K562 (cell line): ENCODE measurements at regions not wholly inside any gene's neighbourhood (a gene's known extent, or its start where the extent isn't known, plus 50 kb on each side); places are given as distances from the start of the nearest gene placed in this dataset.

Source experiments
- ATAC-seq: fragments of 200-7000 bp; cut with Tn5 transposase; 3 replicates; pipeline ENCODE4 v1.9.1; 2020; ENCODE audit warnings: moderate library complexity
- BruUV-seq: library from RNA; stranded (reverse); fragments of 400-500 nt; replicated peaks from 2 replicates; lab custom pipeline; 2021; lab: Mats Ljungman, UMichigan
- CTCF ChIA-PET: fragments of 300-600 bp; formaldehyde crosslinking; extraction: SDS; loops from one replicate; lab custom pipeline; 2021; ENCODE audit warnings: low intra/inter-chr PET ratio; lab: Yijun Ruan, JAX
- POLR2A ChIA-PET: fragments of 300-600, 350-650 bp; sonication (Branson Sonifier 250); formaldehyde crosslinking; extraction: SDS; loops from one replicate; lab custom pipeline; 2021; ENCODE audit warnings: antibody characterized with exemption, inconsistent platforms; lab: Yijun Ruan, JAX
- DNase-seq, 4 experiments: peaks; one replicate each; pipeline versions ENCODE4 v3.0.0 to v3.0.0-alpha.2; 2011 to 2018; ENCODE audit warnings: low spot score in 3 of 4, mixed read lengths in 3 of 4; ENCODE audit errors: extremely low read depth in 1 of 4
- FAIRE-seq: peaks from 2 replicates; lab custom pipeline; 2011; peaks lifted over from hg19 to GRCh38; lab: Jason Lieb, UNC
- H2AFZ ChIP-seq: 2 replicates; pipeline ENCODE4 v1.6.0; 2011; ENCODE audit warnings: low read depth, low read length, control low read depth, inconsistent platforms
- H3K27ac ChIP-seq: fragments of 200-600 bp; 3 replicates; pipeline ENCODE4 v1.8.0; 2011; ENCODE audit warnings: low read depth, mild to moderate bottlenecking, control low read depth, inconsistent platforms, low read length, moderate library complexity, mixed read lengths; ENCODE audit errors: extremely low read depth
- H3K27me3 ChIP-seq, 2 experiments: fragments of 300-600 bp in 1 of 2; 2 replicates in 1 of 2; 3 replicates in 1 of 2; pipeline versions ENCODE4 v1.6.0 to v1.8.0; 2011; ENCODE audit warnings: inconsistent platforms in 2 of 2, low read length in 2 of 2, mild to moderate bottlenecking in 1 of 2, mixed read lengths in 1 of 2, moderate library complexity in 1 of 2; ENCODE audit not compliant: control insufficient read depth in 2 of 2, insufficient read depth in 2 of 2
- H3K36me3 ChIP-seq: fragments of 300-600 bp; 3 replicates; pipeline ENCODE4 v1.8.0; 2011; ENCODE audit warnings: mild to moderate bottlenecking, low read length, inconsistent platforms; ENCODE audit not compliant: control insufficient read depth, insufficient read depth
- H3K4me1 ChIP-seq, 2 experiments: fragments of 200-600 bp in 1 of 2; replicated peaks in 1 of 2; 2 replicates in 1 of 2; 3 replicates in 1 of 2; pipeline versions ENCODE4 v1.5.1 to v1.8.0; 2011; ENCODE audit warnings: inconsistent platforms in 2 of 2, low read length in 2 of 2, mild to moderate bottlenecking in 1 of 2, mixed read lengths in 1 of 2, moderate library complexity in 1 of 2; ENCODE audit not compliant: control insufficient read depth in 2 of 2, insufficient read depth in 2 of 2
- H3K4me2 ChIP-seq: 2 replicates; pipeline ENCODE4 v1.6.1; 2011; ENCODE audit warnings: low read length, control low read depth, inconsistent platforms, mixed read lengths; ENCODE audit not compliant: insufficient read depth
- H3K4me3 ChIP-seq: fragments of 200-600 bp; sonication (generic), shearing (Covaris generic); 2 replicates; pipeline ENCODE4 v1.5.1; 2016; ENCODE audit warnings: control low read depth, inconsistent platforms
- H3K79me2 ChIP-seq: fragments of 200-600 bp; 3 replicates; pipeline ENCODE4 v1.8.0; 2011; ENCODE audit warnings: low read length, inconsistent platforms; ENCODE audit not compliant: control insufficient read depth, insufficient read depth
- H3K9ac ChIP-seq, 2 experiments: 2 replicates each; pipeline versions ENCODE4 v1.6.0 to v1.6.1; 2011; ENCODE audit warnings: low read depth in 2 of 2, low read length in 2 of 2, control low read depth in 1 of 2, inconsistent platforms in 1 of 2, mild to moderate bottlenecking in 1 of 2, mixed read lengths in 1 of 2; ENCODE audit not compliant: insufficient read depth in 1 of 2
- H3K9me1 ChIP-seq: one replicate; pipeline ENCODE4 v1.6.0; 2011; ENCODE audit warnings: inconsistent platforms, mild to moderate bottlenecking, low read length, moderate library complexity; ENCODE audit not compliant: control insufficient read depth, insufficient read depth
- H3K9me3 ChIP-seq: replicated peaks from 2 replicates; pipeline ENCODE4 v1.5.1; 2011; ENCODE audit warnings: low read depth, low read length, inconsistent platforms; ENCODE audit not compliant: control insufficient read depth, insufficient read depth
- H4K20me1 ChIP-seq: replicated peaks from 2 replicates; pipeline ENCODE4 v1.6.1; 2011; ENCODE audit warnings: low read length, inconsistent platforms, mixed read lengths; ENCODE audit not compliant: control insufficient read depth, insufficient read depth
- CCAR2 ChIP-seq: fragments of 200-400 bp; formaldehyde crosslinking; IDR thresholded peaks from 2 replicates; pipeline ENCODE4 v1.6.1; 2017; ENCODE audit warnings: mild to moderate bottlenecking, low read depth, low read length
- EGR1 ChIP-seq: fragments of 450-650 bp; conservative IDR thresholded peaks from 2 replicates; pipeline ENCODE4 v1.6.1; 2017; ENCODE audit warnings: mild to moderate bottlenecking
- ELF1 ChIP-seq: fragments of 200-800 bp; sonication (Bioruptor generic); IDR thresholded peaks from 2 replicates; pipeline ENCODE4 v1.6.1; 2016; ENCODE audit warnings: missing genetic modification characterization, missing compliant biosample characterization
- KAT8 ChIP-seq: fragments of 450-650 bp; IDR thresholded peaks from 2 replicates; pipeline ENCODE4 v1.6.1; 2016; ENCODE audit warnings: low read depth, mild to moderate bottlenecking
- MCM7 ChIP-seq, 2 experiments: fragments of 450-650 bp; IDR thresholded peaks; 2 replicates each; pipeline ENCODE4 v1.6.1; 2016 to 2018
- MTF1 ChIP-seq: fragments of 250-450 bp; sonication (Bioruptor Pico); IDR thresholded peaks from 2 replicates; pipeline ENCODE4 v1.9.0; 2021; ENCODE audit warnings: moderate library complexity, mild to moderate bottlenecking, inconsistent platforms, borderline replicate concordance
- MYNN ChIP-seq, 2 experiments: sonication (generic); formaldehyde crosslinking in 1 of 2; IDR thresholded peaks; 2 replicates each; pipeline versions ENCODE4 v1.5.0 to v1.6.1; 2016 to 2020; ENCODE audit warnings: antibody characterized with exemption in 1 of 2, missing genetic modification reagents in 1 of 2
- POLR2AphosphoS2 ChIP-seq: IDR thresholded peaks from 2 replicates; pipeline ENCODE4 v1.6.1; 2012; ENCODE audit warnings: low read length, improper control_type of control experiment
- SRSF1 ChIP-seq: fragments of 200-400 bp; formaldehyde crosslinking; IDR thresholded peaks from 2 replicates; pipeline ENCODE4 v1.6.1; 2017; ENCODE audit warnings: mild to moderate bottlenecking, low read depth, low read length, moderate library complexity
- TAF7 ChIP-seq: fragments of 450-650 bp; IDR thresholded peaks from 2 replicates; pipeline ENCODE4 v1.6.1; 2016; ENCODE audit warnings: missing genetic modification characterization, missing compliant biosample characterization
- TCF15 ChIP-seq: fragments of 250-450 bp; sonication (Bioruptor Pico); IDR thresholded peaks from 2 replicates; pipeline ENCODE4 v1.8.0; 2022; ENCODE audit warnings: moderate library complexity, mild to moderate bottlenecking, inconsistent platforms
- ZKSCAN1 ChIP-seq: fragments of 150-350 bp; IDR thresholded peaks from 2 replicates; pipeline ENCODE4 v1.6.1; 2016; ENCODE audit warnings: low read depth, low read length
- ZNF592 ChIP-seq: fragments of 450-650 bp; IDR thresholded peaks from 2 replicates; pipeline ENCODE4 v1.6.1; 2017; ENCODE audit warnings: antibody characterized with exemption, mild to moderate bottlenecking
- WGBS: fragments of 100-300 bp; shearing (Covaris generic); methylation state at CpG from one replicate; pipeline ENCODE4 v1.1.6; 2016; ENCODE audit warnings: low coverage, mixed read lengths; ENCODE audit not compliant: insufficient coverage; ENCODE audit errors: missing lambda C conversion rate; 5-methylcytosine and 5-hydroxymethylcytosine counted together
- in situ Hi-C: fragments of 300-500 bp; cut with MboI; formaldehyde crosslinking; loops from 4 replicates; pipeline ENCODE4 v1.15.0; 2018; ENCODE audit warnings: inconsistent platforms, mixed read lengths
- intact Hi-C: fragments of 100-400 bp; cut with micrococcal nuclease; formaldehyde crosslinking; loops from 2 replicates; pipeline ENCODE4 v1.14.2; 2022
- TF ChIP-seq, protein P1 (sequence below): fragments of 450-650 bp; IDR thresholded peaks from 2 replicates; pipeline ENCODE4 v1.6.1; 2018; ENCODE audit warnings: mild to moderate bottlenecking, low read depth; ENCODE audit not compliant: partially characterized antibody
- TF ChIP-seq, protein P2 (sequence below): fragments of 250-450 bp; sonication (Bioruptor Pico); IDR thresholded peaks from 2 replicates; pipeline ENCODE4 v1.4.0; 2020; ENCODE audit warnings: mild to moderate bottlenecking

DNA sequence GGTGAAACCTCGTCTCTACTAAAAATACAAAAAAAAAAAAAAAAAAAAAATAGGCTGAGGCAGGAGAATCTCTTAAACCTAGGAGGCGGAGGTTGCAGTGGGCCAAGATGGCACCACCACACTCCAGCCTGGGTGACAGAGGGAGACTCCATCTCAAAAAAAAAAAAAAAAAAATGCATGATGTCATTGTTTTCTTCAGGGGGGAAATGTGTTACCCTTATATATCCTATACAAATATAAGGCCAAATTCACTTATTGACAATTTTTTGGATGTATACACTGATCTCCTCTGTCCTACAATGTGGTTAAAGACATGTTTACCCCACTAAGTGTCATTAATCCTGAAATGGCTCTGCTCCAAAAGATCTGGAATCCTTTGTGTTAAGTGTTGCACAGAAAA, 73.1 kb downstream of the TPBG start:
- in situ Hi-C loops, result no loop called here
- no peaks in the 10 kb centered on the region for H3K36me3 ChIP-seq
- H3K9me3 ChIP-seq, result no peaks in the 10 kb centered on the region
- H3K4me3 ChIP-seq, result no peak overlapping the region
- ChIA-PET POLR2A (no interaction called here), CTCF (no interaction called here)
- intact Hi-C loops, result no loop called here
- H3K9me1 ChIP-seq, result no peaks in the 10 kb centered on the region
- TF ChIP-seq, protein P1, sequence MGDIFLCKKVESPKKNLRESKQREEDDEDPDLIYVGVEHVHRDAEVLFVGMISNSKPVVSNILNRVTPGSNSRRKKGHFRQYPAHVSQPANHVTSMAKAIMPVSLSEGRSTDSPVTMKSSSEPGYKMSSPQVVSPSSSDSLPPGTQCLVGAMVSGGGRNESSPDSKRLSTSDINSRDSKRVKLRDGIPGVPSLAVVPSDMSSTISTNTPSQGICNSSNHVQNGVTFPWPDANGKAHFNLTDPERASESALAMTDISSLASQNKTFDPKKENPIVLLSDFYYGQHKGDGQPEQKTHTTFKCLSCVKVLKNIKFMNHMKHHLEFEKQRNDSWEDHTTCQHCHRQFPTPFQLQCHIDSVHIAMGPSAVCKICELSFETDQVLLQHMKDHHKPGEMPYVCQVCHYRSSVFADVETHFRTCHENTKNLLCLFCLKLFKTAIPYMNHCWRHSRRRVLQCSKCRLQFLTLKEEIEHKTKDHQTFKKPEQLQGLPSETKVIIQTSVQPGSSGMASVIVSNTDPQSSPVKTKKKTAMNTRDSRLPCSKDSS, result no peak
- TF ChIP-seq MTF1 (CRISPR knock-in tag) (no peak), KAT8 (no peak), MCM7 (IDR thresholded peaks at IDR 0.05) (no peak), TAF7 (tag) (no peak), CCAR2 (no peak), ELF1 (tag) (no peak), ZKSCAN1 (no peak), TCF15 (CRISPR knock-in tag) (no peak), ZNF592 (no peak), POLR2AphosphoS2 (no peak), MYNN (IDR thresholded peaks at IDR 0.05) (no peak), MYNN (CRISPR knock-in tag; IDR thresholded peaks at IDR 0.05) (no peak), EGR1 (no peak), SRSF1 (no peak)
- TF ChIP-seq, protein P2, sequence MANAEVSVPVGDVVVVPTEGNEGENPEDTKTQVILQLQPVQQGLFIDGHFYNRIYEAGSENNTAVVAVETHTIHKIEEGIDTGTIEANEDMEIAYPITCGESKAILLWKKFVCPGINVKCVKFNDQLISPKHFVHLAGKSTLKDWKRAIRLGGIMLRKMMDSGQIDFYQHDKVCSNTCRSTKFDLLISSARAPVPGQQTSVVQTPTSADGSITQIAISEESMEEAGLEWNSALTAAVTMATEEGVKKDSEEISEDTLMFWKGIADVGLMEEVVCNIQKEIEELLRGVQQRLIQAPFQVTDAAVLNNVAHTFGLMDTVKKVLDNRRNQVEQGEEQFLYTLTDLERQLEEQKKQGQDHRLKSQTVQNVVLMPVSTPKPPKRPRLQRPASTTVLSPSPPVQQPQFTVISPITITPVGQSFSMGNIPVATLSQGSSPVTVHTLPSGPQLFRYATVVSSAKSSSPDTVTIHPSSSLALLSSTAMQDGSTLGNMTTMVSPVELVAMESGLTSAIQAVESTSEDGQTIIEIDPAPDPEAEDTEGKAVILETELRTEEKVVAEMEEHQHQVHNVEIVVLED (CRISPR knock-in tag), result no peak
- no peaks in the 10 kb centered on the region for H4K20me1 ChIP-seq
- no peak overlapping the region for H3K4me2 ChIP-seq
- H3K9ac ChIP-seq, result no peak overlapping the region
- H3K27ac ChIP-seq, result no peak overlapping the region
- no peaks in the 10 kb centered on the region for H3K27me3 ChIP-seq
- FAIRE-seq (no peak), DNase-seq (no peak), ATAC-seq (no peak)
- H3K4me1 ChIP-seq, result no peaks in the 10 kb centered on the region
- H3K79me2 ChIP-seq, result no peaks in the 10 kb centered on the region
- 0% methylated on average over 1 of the region's 2 CpGs for WGBS
- no peak overlapping the region for H2AFZ ChIP-seq
- no TSS peak for BruUV-seq
